Fibroblast of pulmonary artery (primary cell): ENCODE measurements at regions not wholly inside any gene's neighbourhood (a gene's known extent, or its start where the extent isn't known, plus 50 kb on each side); places are given as distances from the start of the nearest gene placed in this dataset.

Source experiments
- DNase-seq: peaks from one replicate; pipeline ENCODE4 v3.0.0-alpha.2; 2010; ENCODE audit warnings: low read depth
- H3K4me3 ChIP-seq: replicated peaks from 2 replicates; pipeline ENCODE4 v1.5.1; 2011; ENCODE audit warnings: low read depth, mild to moderate bottlenecking, control low read depth, low read length, moderate library complexity
- TF ChIP-seq, protein P1 (sequence below): IDR thresholded peaks from 2 replicates; pipeline ENCODE4 v1.5.1; 2011; ENCODE audit warnings: mild to moderate bottlenecking, control low read depth, low read length, inconsistent platforms; ENCODE audit errors: missing control alignments

DNA sequence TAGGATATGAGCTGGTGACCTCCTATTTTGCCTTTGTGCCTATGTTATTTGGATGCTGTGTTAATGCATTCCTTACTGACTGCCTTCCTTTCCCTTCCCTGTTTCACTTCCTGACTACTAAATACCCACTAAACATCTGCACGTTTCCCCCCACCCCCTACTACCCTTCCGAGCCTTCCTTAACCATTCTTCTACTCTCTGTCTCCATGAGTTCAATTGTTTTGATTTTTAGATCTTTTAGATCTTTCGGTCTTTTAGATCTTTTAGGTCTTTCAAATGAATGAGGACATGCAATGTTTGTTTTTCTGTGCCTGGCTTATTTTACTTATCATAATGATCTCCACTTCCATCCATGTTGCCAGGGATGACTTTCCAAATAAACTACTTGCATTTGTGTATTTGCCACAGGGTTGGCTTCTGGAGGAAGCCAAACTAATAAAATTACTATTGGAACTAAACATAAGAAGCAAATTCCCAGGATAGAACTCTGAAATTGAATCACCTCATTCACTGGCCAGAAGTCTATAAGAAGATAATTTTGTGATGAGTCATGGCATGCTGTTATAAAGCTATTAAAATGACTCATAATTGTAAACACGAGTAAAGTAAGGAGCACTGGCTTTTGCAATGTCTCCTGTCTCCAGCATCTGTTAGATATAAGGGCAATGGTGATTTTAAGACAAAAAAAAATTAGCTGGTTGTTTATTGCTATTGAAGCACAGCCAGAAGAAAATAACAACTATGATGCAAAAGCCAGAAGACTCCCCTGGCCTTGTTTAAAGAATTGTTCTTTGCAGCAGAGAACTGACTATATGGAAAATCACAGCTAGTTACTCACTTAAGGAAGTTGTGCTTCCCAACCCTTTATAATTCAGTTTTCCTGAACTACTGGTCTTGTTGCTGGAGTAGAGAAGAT lies 586.3 kb downstream of the LRFN5 start:
- TF ChIP-seq, protein P1, sequence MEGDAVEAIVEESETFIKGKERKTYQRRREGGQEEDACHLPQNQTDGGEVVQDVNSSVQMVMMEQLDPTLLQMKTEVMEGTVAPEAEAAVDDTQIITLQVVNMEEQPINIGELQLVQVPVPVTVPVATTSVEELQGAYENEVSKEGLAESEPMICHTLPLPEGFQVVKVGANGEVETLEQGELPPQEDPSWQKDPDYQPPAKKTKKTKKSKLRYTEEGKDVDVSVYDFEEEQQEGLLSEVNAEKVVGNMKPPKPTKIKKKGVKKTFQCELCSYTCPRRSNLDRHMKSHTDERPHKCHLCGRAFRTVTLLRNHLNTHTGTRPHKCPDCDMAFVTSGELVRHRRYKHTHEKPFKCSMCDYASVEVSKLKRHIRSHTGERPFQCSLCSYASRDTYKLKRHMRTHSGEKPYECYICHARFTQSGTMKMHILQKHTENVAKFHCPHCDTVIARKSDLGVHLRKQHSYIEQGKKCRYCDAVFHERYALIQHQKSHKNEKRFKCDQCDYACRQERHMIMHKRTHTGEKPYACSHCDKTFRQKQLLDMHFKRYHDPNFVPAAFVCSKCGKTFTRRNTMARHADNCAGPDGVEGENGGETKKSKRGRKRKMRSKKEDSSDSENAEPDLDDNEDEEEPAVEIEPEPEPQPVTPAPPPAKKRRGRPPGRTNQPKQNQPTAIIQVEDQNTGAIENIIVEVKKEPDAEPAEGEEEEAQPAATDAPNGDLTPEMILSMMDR: no peak
- peak overlapping the region; percentile 23 for H3K4me3 ChIP-seq
- DNase-seq: peak; percentile 93

- TF ChIP-seq, protein P1: no peak
- DNase-seq: no peak
- no peak overlapping the region for H3K4me3 ChIP-seq
These were observed 584.1 kb downstream of the LRFN5 start for GRCh38 chr14:42190744-42191143.

DNA sequence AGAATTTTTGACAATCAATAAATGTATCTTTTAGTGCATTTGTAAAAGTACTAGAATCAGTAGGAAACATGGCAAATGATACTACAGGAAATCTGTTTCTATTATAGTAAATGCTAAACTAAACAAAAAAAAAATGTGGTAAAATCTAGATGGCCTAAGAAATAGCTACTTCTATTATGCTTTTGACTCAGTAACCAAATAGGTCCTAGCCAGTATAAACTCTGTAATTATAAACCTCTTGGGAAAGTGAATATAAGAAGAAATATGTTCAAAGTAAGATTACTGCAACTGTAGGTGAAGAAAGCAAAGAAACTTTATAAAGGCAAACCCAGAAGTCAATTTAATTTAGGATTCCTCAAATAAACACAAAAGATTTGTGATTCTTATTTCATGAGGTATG lies 581.2 kb downstream of the LRFN5 start:
- no peak overlapping the region for H3K4me3 ChIP-seq
- DNase-seq: no peak

GRCh38 chr14:42185718-42186117 lies 579.0 kb downstream of the LRFN5 start:
- TF ChIP-seq, protein P1: no peak
- no peak overlapping the region for H3K4me3 ChIP-seq
- no peak for DNase-seq

More for the DNA sequence above, 581.2 kb downstream of the LRFN5 start:
- TF ChIP-seq, protein P1: no peak

- TF ChIP-seq, protein P1: no peak
- DNase-seq: no peak
- no peak overlapping the region for H3K4me3 ChIP-seq
These were observed 567.7 kb downstream of the LRFN5 start for GRCh38 chr14:42174357-42174756.

DNA sequence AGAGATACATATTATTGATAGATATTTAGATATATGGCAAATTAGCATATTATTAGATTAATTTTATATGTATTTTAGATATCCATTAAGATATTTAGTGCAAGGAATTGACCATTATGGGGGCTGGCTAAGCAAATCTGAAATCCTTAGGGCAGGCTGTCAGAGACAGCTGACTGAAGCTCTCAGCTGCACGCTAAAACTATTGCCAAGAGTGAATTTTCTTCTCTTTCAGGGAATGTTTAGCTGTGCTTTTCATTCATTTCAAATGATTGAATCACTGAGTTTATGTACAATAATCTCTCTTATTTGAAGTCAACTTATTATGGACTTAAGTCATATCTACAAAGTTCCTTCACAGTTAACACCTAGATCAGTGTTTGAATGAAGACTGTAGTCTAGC lies 566.5 kb downstream of the LRFN5 start:
- DNase-seq: no peak
- TF ChIP-seq, protein P1: no peak
- no peak overlapping the region for H3K4me3 ChIP-seq
